GM12865 (cell line): ENCODE measurements at regions not wholly inside any gene's neighbourhood (a gene's known extent, or its start where the extent isn't known, plus 50 kb on each side); places are given as distances from the start of the nearest gene placed in this dataset.
A peak's percentile ranks its signal among the peaks of the same experiment; 100 is the strongest.
"Not testable (repeated sequence)": the region's sequence is repeated elsewhere in the genome, so short reads cannot be mapped to it uniquely, and the experiment has no call there.

Experiments used
- DNase-seq: peaks from one replicate; pipeline ENCODE4 v3.0.0; 2010; ENCODE audit warnings: low read depth
- H3K4me3 ChIP-seq: 2 replicates; pipeline ENCODE4 v1.5.1; 2011; ENCODE audit warnings: mild to moderate bottlenecking, low read depth, low read length, control low read depth
- TF ChIP-seq, protein P1 (sequence below): IDR thresholded peaks from 2 replicates; pipeline ENCODE4 v1.5.1; 2011; ENCODE audit warnings: low read length, control low read depth, low read depth, inconsistent platforms; ENCODE audit not compliant: insufficient read depth; ENCODE audit errors: missing control alignments

DNA sequence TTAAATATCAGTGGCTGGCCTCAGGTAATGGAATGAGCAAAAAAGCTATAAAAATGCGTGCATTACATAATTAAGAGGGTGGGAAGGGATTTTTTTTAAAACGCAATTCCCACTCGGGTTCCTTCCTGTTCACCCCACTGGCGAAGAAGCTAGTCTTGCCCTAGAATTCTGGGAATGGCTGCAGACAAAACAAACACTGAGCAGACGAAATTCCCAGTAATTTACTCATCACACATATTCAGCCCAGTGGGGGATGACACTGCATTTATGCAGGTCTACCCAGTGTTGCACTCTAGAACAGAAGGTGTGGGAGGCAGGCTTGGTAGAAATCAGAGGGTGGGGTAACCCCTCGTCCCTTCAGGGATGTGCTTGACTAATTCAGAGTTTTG, 2695.0 kb upstream of the DEFB115 start:
- TF ChIP-seq, protein P1, sequence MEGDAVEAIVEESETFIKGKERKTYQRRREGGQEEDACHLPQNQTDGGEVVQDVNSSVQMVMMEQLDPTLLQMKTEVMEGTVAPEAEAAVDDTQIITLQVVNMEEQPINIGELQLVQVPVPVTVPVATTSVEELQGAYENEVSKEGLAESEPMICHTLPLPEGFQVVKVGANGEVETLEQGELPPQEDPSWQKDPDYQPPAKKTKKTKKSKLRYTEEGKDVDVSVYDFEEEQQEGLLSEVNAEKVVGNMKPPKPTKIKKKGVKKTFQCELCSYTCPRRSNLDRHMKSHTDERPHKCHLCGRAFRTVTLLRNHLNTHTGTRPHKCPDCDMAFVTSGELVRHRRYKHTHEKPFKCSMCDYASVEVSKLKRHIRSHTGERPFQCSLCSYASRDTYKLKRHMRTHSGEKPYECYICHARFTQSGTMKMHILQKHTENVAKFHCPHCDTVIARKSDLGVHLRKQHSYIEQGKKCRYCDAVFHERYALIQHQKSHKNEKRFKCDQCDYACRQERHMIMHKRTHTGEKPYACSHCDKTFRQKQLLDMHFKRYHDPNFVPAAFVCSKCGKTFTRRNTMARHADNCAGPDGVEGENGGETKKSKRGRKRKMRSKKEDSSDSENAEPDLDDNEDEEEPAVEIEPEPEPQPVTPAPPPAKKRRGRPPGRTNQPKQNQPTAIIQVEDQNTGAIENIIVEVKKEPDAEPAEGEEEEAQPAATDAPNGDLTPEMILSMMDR: no peak
- no peak overlapping the region for H3K4me3 ChIP-seq
- DNase-seq: no peak

DNA sequence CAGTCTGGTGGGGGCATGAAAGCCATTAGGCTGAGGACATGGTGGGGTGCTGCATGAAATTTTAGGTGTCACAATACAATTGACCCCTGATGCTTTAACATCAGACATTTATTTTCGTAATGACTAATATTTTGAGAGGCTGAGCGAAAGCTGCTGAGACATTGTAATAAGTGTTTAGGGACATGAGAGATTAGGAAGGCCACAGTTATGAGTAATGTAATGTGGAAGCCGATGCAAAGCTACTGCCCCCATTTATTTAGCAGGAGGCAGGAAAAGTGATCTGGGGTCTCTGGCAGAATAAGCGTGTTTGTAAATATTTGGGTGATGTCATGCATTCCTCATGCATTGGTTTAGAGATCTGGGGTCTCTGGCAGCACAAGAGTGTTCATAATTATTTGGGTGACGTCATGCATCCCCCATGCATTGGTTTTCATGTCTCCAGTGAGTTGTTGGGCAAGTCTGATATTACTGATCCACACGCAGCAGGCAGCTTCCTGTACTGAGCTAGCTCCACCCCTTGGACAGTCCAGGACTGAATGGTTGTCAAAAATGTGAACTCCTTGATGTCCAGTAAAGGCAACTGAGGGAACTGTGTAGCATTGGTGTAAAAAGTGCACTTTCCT, 2694.5 kb upstream of the DEFB115 start:
- not testable (repeated sequence) for H3K4me3 ChIP-seq, DNase-seq

DNA sequence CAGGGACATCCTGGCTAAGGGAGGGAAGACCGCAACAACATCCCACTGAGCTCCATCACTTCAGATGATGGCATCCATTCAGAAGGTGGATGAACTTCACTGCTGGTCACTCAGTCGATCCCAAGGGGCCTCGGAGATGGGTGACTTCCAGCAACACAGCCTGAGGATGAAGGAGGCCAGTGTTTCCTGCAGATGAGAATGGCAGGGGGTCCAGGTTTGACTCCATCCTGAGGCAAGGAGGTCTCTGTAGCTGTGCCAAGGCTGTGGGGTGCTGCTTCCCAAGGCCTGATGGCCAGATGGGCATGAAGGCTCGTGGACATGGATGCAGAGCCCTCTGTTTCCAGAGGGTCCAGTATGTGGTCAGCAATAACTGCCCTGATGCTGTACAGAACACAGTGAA, 2693.4 kb upstream of the DEFB115 start:
- not testable (repeated sequence) for H3K4me3 ChIP-seq, DNase-seq

DNA sequence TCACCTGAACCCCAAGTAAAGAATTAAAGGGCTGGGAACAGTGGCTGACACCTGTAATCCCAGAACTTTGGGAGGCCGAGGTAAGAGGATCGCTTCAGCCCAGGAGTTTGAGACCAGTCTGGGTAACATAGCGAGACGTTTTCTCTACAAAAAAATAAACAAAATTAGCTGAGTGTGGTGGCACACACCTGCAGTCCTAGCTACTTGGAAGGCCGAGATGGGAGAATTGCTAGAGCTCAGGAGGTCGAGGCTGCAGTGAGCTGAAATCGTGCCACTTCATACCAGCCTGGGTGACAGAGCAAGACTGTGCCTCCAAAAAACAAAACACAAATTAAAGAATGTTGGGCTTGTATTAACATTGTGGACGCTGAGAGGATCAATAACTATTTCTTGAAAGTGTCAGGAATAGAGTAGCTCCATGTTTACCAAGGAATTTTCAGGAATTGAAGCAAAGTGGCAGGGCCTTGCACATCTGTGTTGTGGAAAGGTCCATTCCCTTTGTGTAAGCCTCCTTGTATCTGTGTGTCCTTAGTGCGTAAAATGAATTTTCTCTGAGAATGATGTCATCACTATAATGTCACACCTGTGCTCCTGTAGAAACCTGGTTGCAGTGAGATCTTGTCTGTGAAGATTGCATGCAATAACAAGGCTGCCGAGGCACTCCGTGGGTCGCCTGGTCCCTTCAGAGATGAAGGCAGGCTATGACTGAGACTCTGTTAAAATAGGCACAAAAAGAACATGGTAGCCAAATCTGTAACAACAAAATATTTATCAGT, 2692.6 kb upstream of the DEFB115 start:
- not testable (repeated sequence) for H3K4me3 ChIP-seq, DNase-seq

DNA sequence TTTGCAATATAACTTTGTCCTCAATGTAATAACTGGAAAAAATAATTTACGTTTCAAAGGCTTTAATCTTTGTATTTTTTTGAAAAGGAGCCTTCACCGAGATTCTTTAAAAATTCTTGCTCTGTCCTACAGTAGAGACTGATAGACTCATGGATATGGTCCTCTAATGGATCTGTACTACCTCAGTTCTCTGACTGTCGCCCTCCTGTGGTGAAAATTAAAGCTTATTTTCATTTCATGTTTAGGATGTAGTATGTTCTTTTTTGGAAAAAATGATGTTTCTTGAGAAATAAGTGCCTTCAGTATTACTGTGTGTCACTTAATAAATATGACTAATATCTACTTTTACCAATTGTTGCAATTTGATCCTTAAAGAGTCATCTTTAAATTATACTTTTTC, 2681.5 kb upstream of the DEFB115 start:
- DNase-seq, H3K4me3 ChIP-seq: not testable (repeated sequence)

DNA sequence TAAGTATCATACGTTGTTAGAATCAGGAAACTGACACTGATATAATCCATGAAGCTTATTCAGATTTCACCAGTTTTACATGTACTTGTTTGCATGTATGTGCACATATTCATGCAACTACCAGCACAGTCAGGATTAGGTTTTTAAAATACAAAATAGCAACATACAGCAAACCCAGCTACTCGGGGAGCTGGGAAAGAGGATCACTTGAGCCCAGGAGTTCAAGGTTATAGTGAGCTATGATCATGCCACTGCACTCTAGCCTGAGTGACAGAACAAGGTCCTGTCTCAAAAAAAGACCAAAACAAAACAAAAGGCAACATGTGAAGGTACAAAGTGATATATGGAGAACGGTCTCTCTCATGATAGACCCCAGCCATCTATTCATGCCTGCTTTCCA, 2665.8 kb upstream of the DEFB115 start:
- DNase-seq, H3K4me3 ChIP-seq: not testable (repeated sequence)

DNA sequence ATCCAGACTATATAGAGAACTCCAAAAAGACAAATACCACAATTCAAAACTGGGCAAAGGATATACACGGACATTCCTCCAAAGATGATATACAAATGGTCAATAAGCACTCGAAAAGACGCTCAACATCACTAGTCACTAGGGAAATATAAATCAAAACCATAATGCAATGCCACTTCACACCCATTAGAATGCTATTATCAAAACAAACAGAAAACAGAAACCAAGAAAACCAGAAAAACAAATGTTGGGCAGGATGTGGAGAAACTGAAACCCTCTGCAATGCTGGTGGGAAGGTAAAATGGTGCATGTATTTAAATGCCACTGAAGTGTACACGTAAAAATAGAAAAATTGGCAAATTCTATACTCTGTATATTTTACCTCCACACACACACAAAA, 2664.1 kb upstream of the DEFB115 start:
- not testable (repeated sequence) for DNase-seq, H3K4me3 ChIP-seq

DNA sequence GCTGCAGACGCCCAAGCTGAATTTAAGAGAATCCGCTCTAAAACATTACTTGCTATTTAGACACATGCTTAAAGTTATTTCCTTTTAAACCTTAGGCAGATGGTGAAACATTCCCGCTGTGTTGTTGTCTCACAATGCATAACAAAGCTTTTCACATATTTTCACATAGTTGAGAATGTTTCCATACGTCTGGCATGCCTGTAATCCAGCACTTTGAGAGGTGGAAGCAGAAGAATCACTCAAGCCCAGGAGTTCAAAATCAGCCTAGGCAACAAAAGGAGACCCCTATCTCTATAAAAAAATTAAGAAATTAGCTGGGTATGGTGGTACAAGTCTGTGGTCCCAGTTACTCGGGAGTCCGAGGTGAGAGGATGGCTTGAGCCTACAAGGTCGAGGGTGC, 2663.0 kb upstream of the DEFB115 start:
- H3K4me3 ChIP-seq, DNase-seq: not testable (repeated sequence)

DNA sequence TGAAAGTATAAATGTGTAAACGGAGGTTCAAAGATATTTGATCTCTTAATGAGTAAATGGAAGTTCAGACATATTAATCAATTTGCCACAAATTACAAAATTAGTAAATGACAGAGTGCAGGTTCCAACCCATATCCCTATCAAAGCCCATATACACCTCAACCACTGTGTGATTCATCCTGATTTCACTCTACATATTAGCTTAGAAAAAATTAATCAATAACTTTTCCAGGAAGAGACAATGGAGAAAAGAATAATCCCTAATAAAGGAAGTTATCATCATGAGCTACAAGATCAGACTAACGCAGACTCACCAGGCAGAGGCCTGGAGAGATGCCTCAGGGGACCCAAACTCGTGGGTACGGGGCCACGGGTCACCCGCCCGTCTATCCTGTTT, 2655.5 kb upstream of the DEFB115 start:
- peak overlapping the region; percentile 63 for H3K4me3 ChIP-seq
- DNase-seq: not testable (repeated sequence)

DNA sequence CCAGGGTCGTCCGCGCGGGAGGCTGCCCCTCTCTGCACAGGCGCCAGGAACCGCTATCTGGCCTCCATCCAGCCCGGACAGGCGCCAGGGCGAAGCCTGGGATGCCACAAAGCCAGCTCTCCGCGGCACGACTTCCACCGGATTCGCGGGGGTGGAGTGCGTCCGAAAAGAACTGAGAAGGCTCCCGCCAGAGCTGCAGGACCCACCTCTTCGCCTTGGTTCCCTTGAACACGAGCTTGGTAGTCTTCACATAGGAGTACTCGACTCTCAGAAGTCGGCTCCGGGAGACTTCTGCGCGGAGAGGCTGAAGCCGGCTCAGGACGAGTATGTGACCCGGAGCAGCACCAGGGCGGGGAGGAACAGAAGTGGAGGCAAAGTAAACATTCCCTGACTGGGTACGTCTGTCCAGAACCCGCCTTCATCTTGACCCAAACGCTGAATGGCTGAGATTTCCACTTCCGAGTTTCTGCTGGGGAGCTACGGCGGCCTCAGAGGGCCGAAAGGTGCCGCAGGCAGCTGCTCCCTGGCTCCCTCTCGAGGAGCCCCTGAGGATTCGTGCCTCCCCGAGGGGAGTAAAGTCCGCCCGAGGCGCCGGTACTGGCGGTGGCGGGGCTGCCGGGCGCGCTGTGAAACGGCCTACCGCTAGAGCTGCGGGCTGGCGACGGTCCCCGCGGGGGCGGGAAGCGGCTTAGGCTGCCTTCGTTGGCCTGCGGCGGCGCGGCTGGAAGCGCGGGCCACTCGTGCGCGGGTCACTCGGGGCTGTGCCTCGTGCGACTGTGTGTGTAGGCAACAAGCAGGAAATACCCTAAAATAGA, 2654.9 kb upstream of the DEFB115 start:
- DNase-seq: peak; percentile 94
- TF ChIP-seq, protein P1: peak; percentile 77
- peak overlapping the region; percentile 63 for H3K4me3 ChIP-seq

DNA sequence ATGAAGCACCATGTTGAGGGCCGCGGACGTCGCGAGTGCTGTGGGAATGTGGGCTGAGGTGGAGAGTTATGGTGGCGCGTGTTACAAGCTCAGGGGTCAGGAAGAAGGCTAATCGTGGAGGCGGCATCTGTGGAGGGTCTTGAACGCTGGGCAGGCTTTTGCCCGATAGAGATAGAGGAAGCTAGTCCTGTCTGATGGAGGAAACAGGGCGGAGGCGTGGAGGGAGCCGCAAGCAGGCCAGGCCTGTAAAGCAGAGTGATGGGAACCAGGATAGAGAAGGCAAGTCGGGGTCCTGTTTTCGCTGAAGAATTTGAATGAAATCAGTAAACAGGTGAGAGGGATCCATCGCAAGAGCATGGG, 2654.3 kb upstream of the DEFB115 start:
- not testable (repeated sequence) for DNase-seq
- peak overlapping the region; percentile 63 for H3K4me3 ChIP-seq

DNA sequence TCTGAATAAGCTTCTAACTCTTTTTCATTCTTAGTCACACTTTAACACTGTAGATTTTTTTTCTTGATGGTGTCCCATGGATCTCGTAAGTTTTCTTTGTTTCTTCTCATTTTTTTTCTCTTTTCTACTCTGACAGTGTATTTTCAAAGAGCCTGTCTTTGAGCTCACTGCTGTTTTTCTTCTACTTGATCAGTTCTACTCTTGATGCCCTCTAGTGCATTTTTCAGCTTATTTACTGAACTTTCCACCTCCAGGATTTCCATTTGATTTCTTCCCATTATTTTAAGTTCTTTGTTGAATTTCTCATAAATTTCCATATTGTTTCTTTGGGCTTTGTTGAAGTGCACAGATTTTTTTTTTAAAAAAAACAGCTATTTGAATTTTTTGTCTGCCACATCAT, 2641.1 kb upstream of the DEFB115 start:
- TF ChIP-seq, protein P1: no peak
- H3K4me3 ChIP-seq: no peak overlapping the region
- no peak for DNase-seq

DNA sequence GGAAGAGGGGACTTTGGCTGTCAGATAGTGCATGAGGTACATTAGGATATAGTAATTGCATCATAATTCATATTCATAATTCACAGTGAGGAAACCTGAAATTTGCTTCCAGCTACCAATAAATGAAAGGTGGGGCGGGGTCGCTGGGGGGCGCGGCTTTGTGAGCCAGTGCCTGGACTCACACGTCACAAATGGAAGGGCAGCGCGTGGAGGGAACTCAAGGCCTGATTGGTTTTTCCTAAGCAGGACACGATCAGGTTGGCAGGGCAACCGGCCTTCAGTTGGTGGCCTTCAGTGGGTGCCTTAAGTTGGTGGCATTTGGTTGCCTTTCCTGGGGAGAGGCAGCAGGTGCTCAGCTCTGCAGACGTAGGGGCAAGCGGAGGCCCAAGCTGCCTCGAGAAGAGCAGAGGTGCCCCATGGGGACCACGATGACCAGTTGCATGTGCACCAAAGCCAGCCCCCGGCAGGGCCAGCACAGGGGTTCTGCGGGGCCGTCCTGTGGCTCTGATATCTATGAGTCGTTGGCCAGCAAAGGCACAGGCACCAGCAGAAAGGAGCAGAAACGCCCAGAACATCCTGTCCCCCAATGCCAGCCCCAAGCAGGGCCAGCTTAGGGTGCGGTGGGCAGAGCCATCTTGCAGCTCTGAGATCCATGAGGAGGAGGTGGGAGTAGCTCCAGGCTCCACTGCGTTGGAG, 2637.4 kb upstream of the DEFB115 start:
- DNase-seq, H3K4me3 ChIP-seq: not testable (repeated sequence)

DNA sequence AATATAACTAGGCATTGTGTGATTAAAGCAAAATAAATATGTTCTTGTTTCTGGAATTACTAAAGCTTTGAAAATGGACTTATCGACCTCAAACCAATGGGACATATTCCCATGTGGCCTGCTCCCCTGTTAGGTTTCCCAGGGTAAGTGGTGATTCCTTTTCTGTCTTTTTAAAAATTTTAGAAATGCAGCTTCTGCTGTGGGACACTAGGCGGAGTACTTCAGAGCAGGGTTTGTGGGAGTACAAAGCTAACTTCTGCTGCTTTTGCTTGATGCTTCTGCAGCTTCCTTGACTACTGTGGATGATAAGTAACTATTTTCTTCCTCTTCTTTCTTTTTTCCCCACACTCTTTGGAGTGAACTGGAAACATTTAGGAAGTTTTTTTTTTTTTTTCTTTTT, 2632.4 kb upstream of the DEFB115 start:
- H3K4me3 ChIP-seq, DNase-seq: not testable (repeated sequence)

DNA sequence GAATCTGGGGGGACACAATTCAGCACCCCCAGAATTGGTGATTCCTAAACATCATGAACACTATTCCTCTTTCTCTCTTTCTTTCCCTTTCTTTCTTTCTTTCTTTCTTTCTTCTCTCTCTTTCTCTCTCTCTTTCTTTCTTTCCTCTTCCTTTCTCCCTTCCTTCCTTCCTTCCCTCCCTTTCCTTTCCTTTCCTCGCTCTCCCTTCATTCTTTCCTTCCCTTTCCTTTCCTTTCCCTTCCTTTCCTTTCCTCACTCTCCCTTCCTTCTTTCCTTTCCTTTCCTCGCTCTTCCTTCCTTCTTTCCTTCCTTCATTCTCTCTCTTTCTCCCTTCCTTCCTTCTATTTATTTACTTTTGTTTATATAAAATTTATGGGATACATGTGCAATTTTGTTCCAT, 2616.6 kb upstream of the DEFB115 start:
- H3K4me3 ChIP-seq, DNase-seq: not testable (repeated sequence)
